LHCN-M2 (cell line): ENCODE measurements at regions not wholly inside any gene's neighbourhood (a gene's known extent, or its start where the extent isn't known, plus 50 kb on each side); places are given as distances from the start of the nearest gene placed in this dataset.
"Not testable (repeated sequence)": the region's sequence is repeated elsewhere in the genome, so short reads cannot be mapped to it uniquely, and the experiment has no call there.

Source experiments
- DNase-seq: peaks from one replicate; pipeline ENCODE4 v3.0.0-alpha.2; 2012; ENCODE audit warnings: low read depth

DNA sequence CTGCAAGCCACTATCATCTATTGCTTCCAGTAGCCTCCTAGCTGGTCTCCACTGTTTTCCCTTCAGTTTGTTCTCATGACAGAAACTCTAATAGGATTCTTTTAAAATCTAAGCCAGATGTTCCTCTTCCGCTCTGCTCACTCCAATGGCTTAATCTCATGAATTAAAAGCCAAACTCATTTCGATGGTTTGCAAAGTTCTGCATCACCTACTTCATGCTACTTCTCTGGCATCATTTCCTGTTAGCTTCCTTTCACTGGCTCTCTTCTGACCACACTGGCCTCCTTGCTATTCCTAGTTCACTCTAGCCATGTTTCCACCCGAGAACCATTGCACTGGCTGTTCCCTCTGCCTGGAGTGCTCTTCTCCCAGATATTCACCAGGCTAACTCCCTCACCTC lies 102.0 kb upstream of the LSM6 start:
- no peak for DNase-seq

DNA sequence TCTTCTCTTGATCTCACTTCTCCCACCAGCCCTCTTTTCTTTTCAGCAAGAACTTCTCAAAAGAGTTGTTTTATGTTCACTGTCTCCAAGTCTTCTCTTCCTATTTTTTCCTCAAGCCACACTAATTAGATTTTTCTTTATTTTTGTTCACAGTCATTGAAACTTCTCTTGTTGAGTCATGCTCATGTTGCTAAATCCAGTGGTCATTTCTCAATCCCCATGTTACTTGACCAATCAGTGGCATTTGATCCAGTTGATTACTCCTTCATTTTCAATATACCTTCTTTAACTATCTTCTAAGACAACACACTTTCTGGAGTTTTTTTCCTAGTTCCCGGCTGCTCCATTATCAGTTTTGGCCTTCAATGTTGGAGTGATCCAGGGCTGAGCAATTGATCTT lies 103.1 kb upstream of the LSM6 start:
- DNase-seq = peak; percentile 14

DNA sequence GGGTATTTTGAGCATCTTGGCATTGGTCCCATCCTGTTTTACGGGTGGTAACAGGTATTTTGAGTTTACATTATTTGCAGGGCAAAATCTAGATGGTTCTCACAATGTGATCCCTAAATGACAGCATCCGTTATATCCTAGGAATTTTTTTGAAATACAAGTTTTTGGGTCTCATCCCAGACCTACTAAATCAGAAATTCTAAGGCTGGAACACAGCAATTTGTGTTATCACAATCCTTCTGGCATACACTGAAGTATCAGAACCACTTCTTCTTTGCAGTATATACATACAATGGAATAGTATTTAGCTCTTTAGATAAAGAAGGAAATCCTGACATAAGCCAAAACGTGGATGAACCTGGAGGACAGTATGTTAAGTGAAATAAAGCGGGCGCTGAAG lies 104.1 kb upstream of the LSM6 start:
- no peak for DNase-seq

DNA sequence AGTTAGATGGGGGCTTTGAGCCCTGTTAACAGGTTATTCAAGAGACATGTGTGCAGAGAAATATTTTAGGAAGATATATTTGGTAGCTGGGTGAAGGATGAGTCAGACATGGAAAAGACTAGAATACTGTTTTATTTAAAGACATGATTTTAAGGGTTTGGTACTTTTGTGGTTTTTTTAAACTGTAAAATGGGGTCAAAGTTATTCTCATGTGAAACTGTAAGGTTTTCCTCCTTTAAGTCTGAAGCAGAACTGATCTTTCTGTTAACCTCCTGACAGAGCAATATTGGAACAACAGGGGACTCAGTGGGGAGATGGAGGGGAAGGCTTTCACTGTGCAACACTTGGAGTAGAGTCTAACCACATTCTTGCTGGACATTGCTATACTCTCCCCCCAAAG lies 112.4 kb upstream of the LSM6 start:
- DNase-seq = no peak

DNA sequence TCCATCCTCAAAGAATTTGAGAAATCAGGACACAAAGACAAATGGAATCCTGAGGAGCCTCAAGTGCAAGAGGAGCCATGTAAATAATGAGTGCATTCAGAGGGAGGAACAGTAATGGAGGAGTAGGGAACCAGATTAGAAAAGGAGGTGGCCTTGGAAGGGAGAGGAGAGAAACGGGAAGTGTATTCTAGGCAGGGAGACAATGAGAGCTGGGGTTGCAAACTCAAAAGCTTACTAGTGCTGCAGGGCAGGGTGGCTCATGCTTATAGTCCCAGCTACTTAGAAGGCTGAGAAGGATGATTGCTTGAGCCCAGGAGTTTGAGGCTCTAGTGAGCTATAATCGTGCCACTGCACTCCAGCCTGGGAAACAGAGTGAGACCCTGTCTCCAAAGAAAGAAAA lies 113.2 kb upstream of the LSM6 start:
- no peak for DNase-seq

DNA sequence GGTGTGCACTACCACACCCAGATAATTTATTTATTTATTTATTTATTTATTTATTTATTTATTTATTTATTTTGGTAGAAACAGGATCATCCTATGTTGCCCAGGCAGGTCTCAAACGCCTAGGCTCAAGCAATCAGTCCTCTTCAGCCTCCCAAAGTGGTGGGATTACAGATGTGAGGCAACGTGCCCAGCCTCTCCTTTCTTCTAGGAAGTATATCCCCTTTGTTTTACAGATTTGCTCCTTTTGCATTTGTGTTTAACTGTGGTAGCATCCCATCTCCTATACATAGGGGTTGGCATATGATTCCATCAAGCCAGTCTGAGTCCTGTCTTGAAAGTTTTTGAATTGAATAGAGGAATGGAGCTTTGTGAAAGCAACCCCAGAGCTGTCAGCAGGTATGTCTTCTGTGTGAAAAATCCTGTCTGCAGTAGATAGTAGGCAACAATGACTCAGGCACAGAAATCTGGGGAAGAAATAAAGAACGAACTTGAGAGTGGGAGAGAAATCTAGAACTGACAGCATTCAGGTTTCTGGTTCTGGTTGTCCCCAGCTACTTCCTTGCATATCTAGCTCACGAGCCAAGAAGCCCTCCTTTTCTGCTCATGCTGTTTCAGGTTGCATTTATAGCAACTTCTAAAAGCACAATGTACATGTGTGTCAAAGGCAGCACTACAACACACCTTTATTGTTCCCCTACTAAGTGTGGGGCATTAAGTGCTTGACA lies 113.7 kb upstream of the LSM6 start:
- no peak for DNase-seq

DNA sequence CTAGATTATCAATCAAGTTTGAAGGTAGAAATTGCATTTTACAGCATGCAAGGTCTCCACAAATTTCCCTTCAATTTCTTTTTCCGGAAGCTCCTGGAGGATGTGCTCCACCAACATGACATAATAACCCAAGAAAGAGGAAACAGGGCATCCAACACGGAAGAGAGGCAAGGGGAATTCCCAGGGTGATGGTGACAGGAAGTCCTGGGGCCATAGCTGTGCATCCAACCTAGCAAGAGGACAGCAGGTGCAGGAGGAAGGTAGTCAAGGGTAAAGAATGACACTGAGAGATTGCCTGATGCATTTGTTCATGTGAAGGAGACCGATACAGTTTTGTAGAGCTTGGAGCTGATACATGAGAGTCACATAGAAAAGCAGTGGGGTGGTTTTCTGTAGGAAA lies 115.7 kb upstream of the LSM6 start:
- no peak for DNase-seq

DNA sequence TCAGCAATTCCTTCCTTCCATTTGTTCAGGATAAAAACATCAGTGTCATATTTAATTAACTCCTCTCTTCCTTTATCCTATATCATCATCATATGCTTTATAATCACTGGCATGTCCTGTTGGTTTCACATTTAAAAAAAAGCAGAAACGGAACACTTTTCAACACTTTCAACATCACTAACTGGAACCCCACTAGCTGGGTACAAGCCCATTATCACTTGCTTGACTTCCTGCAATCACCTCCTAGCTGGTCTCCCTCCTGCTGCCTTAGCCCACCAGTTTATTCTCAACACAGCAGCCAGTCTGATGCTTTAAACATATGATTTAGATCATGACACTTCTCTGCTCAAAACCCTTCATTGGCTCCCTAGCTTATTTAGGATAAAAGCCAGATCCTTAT lies 116.4 kb upstream of the LSM6 start:
- DNase-seq = no peak

DNA sequence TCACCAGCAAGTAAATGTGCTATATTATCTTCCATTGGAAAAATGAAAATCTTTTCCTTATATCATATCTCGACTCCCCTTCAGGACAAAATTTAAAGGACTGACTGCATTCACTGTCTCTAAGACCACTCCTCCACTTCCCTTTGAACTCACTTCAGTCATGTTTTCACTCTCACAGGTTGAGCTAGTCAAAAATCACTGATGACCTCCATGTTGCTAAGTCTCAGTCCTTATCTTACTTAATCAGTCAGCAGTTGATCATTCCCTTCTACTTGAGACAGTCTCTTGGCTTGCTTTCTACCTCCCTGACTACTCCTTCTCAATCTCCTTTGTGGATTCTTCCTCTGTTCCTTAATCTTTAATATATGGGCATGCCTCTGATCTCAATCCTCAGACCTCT lies 117.0 kb upstream of the LSM6 start:
- DNase-seq = no peak

DNA sequence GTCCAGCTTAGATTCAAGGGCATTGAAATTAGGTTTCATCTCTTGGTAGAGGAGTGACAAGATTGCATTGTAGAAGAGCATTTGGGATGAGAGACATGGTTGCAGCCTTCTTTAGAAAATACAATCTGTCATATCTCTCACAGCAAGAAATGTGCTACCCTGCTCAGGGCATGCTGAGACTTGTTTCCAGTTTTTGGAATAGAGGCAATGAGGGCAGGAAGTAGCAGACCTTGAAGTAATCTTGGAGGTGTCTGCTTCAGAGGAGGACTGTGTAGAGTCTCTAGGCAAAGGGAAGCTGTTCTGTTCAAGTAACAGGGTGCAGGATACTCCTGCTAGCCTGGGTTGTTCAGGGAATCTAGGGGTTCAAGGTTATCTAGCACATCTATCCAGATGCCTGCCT lies 116.1 kb upstream of the ZNF827 start:
- no peak for DNase-seq

DNA sequence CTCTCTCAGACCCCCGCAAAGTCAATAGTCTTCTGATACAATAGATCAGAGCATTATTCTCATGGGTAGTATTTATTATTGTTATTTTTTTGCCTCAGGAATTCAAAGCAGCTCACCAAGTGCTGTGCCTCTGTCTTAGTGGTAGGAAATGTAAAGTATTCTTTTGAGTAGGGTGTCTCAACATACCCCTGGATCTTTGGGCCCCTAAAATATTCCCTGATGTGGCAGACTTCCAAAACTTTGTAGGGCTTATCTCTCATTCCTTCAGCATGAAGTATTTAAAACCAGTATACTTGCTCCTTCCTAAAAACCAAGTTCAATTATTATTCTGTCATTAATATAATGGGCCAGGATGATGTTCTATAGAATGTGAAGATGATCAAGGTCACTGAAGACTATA lies 115.3 kb upstream of the ZNF827 start:
- DNase-seq = no peak

DNA sequence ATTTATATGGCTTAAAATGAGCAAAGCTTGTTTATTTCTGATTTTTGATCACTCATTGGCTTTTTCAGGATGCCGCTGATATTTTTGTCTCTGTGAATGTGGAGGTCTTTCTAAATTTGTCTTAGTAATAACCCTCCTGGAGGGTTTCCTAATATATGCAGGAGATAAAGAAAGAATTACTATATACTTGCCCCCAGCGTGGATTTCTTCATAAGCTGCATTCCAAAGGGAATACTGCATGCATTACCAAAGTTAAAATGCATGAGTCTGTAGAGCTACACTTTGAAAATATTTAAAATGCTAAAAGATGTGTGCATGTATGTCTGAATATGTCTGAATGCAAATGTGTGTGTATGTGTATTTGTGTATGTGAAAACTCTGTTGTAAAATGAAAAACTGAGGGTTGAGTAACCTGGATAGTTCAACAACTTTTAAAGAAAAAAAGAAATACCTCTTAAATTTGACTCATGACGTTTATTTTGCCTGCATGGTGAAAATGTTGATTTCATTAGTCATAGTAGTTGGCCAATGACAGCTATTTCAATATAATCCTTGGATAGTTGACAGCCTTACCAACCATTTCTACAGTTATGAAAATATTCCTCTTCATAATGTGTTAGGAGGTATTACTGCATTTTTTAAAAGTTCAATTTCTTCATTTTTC lies 113.2 kb upstream of the ZNF827 start:
- DNase-seq = peak; percentile 67

DNA sequence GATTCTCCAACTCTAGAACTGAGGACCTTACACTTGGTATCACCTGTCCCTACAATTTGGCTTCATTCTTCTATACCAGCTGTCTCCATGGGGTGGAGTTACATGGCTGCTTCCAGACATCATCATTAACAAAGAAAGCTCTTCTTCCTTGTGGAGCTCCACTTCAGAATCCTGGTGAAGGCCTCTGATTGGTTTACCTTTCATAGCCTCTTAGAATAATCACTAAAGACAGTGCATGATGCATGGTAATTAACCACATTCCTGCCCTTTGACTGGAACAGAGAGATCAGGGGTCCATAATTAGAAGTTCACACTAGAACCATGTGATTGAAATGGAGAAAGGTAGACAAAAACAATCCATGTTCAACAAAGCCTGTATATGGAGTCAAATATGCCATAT lies 112.6 kb upstream of the ZNF827 start:
- no peak for DNase-seq

DNA sequence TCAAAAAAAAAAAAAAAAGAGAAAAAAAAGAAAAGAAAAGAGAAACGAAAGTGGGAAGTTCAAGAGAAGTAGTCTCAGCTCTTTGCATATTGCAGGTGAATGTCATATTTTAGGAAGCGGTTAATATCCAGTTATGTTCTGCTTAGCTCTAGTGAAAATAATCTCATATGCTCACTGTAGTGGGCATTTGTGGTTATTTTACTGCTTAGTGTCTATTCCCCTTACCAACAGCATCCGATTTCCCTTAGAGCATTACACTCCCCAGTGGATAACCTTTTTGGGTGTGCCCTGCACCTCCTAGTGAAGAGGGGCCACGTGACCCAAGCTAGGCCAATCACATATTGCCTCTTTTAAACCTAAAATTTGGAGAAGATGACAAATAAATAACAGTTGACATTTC lies 111.2 kb upstream of the ZNF827 start:
- no peak for DNase-seq

DNA sequence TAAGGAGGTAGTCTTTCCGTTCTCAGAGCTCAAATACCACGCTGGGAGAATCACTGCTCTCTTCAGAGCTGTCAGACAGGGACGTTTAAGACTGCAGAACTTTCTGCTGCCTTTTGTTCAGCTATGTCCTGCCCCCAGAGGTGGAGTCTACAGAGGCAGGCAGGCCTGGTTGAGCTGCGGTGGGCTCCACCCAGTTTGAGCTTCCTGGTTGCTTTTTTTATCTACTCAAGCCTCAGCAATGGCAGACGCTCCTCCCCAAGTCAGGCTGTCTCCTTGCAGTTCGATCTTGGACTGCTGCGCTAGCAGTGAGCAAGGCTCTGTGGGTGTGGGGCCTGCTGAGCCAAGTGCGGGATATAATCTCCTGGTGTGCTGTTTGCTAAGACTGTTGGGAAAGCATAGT lies 109.1 kb upstream of the ZNF827 start:
- not testable (repeated sequence) for DNase-seq

DNA sequence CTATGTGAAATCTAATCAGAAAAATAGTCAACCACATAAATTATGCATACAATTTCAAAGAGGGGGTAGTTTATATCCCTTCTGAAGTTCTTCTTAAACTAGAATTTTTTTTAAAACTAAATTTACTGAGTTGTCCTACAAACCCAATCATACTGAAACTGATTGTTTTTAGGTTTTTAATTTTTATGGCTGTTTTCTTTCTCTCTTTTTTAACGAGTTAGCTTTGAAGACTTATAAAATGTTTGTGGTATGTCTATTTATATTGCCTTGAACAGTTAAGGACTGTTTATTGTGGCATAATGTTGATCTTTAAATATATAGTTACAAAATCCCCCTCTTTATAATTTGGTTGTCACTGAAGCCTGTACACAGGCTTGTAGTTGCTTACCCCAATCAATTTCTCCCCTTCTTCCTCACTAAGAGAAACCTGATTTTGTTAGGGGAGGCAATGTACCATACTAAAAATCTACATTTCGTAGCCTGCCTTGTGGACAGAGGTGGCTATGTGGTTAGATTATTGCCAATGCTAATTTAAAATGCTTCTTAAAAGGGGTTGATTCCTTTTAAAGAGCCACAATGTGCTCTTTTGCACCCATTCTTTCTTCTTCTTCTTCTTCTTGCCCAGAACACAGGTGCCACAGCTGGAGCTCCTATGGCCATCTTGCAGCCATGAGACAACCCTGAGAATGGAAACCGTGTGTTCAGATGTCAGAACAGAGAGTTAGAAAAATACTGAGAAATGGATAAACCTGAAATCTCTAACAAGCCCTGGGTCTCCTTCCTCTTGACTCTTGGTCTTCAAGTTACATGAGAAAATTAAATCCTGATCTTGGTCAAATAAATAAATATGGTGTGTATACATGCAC lies 102.7 kb upstream of the ZNF827 start:
- no peak for DNase-seq

DNA sequence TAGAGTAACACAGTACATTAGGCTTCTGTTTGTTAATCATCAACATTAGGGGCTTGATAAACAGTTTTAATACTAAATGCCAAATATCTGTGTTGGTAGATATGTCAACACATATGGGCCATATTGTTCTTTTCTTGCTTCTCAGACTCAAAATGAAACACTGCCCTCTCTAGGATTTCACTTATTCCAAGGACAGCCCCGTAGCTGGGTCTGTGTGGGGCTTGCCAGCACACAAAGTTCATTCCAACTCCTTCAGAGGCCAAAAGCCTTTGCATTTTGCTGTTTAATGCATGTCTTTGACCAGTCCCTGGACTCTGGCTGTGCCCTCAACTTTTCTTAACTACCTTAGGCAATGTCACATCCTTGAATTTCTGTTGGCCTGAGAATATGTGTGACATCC lies 102.0 kb upstream of the ZNF827 start:
- no peak for DNase-seq

DNA sequence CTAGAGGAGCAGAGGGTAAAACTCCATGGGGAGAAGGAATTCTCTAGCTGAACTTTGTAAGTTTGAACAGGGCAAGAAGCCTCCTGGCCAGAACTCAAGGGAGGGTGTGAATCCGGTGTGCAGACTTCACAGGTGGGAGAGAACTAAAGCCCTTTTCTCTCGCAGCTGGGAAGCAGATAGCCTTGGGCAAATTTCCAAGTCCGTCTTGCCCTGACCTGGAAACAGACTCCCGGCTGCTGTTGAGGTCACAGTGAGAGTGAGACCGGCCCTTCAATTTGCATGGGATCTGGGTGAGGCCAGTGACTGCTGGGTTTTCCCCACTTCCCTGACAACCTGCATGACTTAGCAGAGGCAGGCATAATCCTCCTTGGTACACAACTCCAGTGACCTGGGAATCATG lies 94.5 kb upstream of the ZNF827 start:
- no peak for DNase-seq

DNA sequence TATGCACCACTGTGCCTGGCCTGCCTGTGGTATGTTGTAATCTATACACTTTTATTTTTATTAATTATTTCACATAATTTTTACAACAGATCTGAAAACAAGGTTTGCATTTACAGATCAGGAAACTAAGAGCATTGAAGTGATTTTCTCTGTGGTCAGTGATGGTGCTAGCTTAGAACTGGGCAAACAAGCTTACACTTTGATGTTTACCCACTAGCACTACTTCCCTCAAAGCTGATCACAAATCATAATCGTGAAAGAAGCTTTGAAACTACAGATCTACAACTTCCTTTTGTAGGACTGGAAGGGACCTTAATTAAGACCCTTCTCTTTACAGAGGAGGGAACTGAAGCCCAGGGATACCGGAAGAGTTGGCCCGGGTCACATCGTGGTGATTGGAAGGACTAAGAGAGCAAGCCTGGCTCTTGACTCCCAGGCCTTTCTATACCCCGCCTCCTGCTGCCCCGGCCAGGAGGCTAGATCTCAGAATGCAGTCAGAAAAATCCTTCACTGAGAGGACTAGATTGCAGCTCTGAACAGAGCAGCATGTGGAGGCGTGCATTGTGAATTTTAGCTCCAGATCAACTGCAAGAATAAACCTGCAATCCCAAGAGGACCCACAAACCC lies 93.7 kb upstream of the ZNF827 start:
- DNase-seq = no peak

DNA sequence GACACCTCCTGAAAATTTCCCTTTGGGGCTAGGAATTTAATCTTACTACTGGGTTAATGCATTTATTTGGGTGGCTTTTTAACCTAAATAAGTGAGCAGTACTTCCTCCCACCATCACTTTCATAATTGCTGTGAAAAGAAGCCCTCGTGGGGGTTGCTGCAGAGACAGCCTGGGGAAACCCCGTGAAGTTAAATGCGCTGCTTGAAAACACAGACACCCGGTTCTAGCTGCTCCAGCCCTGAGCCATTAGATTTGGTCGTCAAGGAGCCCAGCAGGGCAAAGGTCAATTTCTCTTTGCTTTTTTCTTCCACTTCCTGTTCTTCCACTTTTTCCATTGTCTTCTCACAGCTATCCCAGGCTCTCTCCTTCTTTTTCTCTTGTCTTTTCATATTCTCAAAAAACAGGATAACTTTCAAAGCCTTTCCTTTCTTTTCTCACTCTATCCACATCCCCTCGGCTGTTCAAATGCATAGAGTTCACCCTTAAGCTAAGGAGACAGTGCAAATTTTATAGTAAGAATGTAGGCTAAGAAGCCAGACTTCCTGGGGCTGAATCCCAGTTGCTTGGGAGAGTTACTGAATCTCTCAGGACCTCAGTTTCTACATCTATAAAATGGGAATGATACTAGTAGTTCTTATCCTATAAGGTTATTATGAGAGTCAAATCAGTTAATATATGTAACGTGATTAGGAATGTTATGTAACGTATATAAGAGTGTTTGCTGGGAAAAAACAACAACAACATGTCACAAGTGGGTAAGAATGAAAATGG lies 91.5 kb upstream of the ZNF827 start:
- no peak for DNase-seq

DNA sequence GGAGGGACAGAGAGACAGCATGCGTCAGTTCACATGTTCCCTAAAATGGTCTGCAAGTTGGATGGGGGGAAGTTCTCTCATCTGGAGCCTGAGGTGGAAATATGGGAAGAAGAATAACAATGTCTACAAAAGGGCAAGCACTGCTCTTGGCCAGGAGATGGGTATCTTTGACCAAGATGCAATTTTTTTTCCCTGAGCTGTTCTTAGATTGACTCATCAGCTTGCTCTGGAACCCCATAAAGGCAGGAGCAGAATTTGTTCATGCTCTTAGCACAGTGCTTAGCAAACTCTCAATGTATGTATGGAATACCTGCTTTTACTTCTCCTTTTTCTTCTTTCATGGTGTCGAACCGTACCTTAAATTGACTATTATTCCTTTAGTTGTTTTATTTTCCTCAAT lies 90.5 kb upstream of the ZNF827 start:
- peak; percentile 8 for DNase-seq

DNA sequence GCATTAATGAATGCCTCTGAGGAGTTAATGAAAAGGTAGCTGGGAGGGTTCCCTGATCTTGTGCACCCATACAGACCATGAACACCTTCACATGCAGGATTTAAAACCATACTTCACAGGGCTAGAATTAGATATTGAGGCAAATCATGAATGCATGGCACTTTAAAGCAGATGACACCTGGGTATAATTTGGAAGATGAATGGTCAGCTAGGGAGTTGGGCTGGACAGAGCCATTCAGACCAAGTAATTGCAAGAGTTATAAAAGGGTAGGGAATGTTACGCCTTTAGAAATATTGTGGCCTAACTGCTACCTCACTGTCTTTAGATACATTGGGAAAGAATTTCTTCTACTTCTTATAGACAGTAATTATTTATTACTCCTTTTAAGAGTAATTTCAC lies 89.1 kb upstream of the ZNF827 start:
- DNase-seq = no peak
